ENCODE measurements at regions not wholly inside any gene's neighbourhood (a gene's known extent, or its start where the extent isn't known, plus 50 kb on each side); places are given as distances from the start of the nearest gene placed in this dataset.

GRCh38 chr17:33371377-33371776 is 78.3 kb upstream of the ASIC2 start:
- TF ChIP-seq CTCF (IDR thresholded peaks at IDR 0.05) (no peak), POLR2A (IDR thresholded peaks at IDR 0.05) (no peak)

Measured in Peyer's patch (tissue), 4 donors.